ENCODE measurements at regions not wholly inside any gene's neighbourhood (a gene's known extent, or its start where the extent isn't known, plus 50 kb on each side); places are given as distances from the start of the nearest gene placed in this dataset.

DNA sequence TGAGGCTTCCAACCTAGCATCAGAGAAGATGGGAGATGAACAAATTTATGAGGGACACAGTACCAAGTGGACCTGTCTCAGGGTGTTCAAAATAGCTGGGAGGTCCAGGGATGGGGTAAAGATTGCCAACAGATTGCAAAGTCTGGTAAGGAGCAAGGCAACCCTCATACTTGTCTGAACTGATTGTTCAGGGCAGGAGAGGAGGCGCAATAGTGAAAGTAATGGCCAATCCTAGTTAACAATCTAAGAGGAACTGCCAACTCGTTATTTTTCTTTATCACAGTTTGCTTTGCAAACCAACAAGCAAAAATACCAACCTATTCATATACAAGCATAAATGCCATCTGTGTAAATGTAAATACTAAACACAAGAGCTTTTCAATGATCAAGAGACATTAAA lies 78.4 kb upstream of the S1PR1 start:
- no peak overlapping the region for H3K27ac ChIP-seq
- H3K79me2 ChIP-seq = no peaks in the 10 kb centered on the region
- H3K9ac ChIP-seq = no peak overlapping the region
- H3K9me3 ChIP-seq (ENCODE audit: control insufficient read depth, low read length) = no peaks in the 10 kb centered on the region
- no peak overlapping the region for H2AFZ ChIP-seq
- H3K27me3 ChIP-seq (ENCODE audit: control insufficient read depth, insufficient read depth, low read length) = no peaks in the 10 kb centered on the region
- H3K4me1 ChIP-seq = no peaks in the 10 kb centered on the region
- no peak overlapping the region for H3K4me2 ChIP-seq (ENCODE audit: low read length)
- no peaks in the 10 kb centered on the region for H3K36me3 ChIP-seq (ENCODE audit: control insufficient read depth, insufficient read depth, low read length)
- TF ChIP-seq, protein P1, sequence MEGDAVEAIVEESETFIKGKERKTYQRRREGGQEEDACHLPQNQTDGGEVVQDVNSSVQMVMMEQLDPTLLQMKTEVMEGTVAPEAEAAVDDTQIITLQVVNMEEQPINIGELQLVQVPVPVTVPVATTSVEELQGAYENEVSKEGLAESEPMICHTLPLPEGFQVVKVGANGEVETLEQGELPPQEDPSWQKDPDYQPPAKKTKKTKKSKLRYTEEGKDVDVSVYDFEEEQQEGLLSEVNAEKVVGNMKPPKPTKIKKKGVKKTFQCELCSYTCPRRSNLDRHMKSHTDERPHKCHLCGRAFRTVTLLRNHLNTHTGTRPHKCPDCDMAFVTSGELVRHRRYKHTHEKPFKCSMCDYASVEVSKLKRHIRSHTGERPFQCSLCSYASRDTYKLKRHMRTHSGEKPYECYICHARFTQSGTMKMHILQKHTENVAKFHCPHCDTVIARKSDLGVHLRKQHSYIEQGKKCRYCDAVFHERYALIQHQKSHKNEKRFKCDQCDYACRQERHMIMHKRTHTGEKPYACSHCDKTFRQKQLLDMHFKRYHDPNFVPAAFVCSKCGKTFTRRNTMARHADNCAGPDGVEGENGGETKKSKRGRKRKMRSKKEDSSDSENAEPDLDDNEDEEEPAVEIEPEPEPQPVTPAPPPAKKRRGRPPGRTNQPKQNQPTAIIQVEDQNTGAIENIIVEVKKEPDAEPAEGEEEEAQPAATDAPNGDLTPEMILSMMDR (IDR thresholded peaks at IDR 0.05) = no peak
- H3K4me3 ChIP-seq (ENCODE audit: low read depth, low read length) = no peak overlapping the region

DNA sequence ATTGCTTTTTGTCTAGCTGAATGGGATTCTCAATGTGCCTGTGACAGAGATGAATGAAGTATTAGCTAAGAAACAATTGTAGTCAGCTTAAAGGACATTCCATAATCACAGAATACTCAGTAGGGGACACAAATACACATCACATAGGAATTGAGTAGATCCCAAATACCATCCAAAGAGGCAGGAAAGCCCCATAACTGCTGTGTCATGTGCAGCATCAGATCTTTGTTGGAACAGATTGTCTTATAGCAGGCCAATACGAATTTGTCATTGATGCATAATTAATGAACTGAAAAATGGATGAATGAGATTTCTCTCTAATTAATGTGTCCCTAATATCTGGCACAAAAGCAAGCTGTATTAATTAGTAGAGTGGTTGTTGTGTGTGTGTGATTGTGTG lies 82.3 kb upstream of the S1PR1 start:
- H2AFZ ChIP-seq = no peak overlapping the region
- no peak overlapping the region for H3K27ac ChIP-seq
- TF ChIP-seq, protein P1 (IDR thresholded peaks at IDR 0.05) = no peak
- H3K9me3 ChIP-seq (ENCODE audit: control insufficient read depth, low read length) = no peaks in the 10 kb centered on the region
- H3K79me2 ChIP-seq = no peaks in the 10 kb centered on the region
- H3K36me3 ChIP-seq (ENCODE audit: control insufficient read depth, insufficient read depth, low read length) = no peaks in the 10 kb centered on the region
- no peak overlapping the region for H3K4me3 ChIP-seq (ENCODE audit: low read depth, low read length)
- no peaks in the 10 kb centered on the region for H3K4me1 ChIP-seq
- no peaks in the 10 kb centered on the region for H3K27me3 ChIP-seq (ENCODE audit: control insufficient read depth, insufficient read depth, low read length)
- H3K4me2 ChIP-seq (ENCODE audit: low read length) = no peak overlapping the region
- no peak overlapping the region for H3K9ac ChIP-seq

DNA sequence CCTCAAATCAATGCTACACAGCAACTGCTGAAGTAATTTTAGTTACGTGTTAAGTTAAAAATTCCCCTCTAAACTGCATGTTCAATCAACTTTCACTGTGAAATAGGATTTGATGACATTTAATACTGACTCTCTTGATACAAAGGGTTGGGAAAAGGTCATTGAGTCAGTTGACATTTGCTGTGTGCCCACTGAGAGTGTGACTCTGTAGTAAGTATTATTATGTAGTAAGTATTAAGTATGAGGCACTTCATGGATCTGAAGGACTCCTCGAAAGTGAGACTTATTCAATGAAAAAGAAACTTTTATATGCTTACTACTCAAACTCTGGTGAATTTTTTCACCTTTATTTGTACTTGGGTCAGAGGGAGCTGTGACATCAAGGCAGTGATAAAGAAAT lies 83.1 kb upstream of the S1PR1 start:
- H3K4me3 ChIP-seq (ENCODE audit: low read depth, low read length) = no peak overlapping the region
- no peaks in the 10 kb centered on the region for H3K4me1 ChIP-seq
- no peak overlapping the region for H3K9ac ChIP-seq
- H3K27ac ChIP-seq = no peak overlapping the region
- H3K36me3 ChIP-seq (ENCODE audit: control insufficient read depth, insufficient read depth, low read length) = no peaks in the 10 kb centered on the region
- H3K4me2 ChIP-seq (ENCODE audit: low read length) = no peak overlapping the region
- no peaks in the 10 kb centered on the region for H3K27me3 ChIP-seq (ENCODE audit: control insufficient read depth, insufficient read depth, low read length)
- H3K79me2 ChIP-seq = no peaks in the 10 kb centered on the region
- no peaks in the 10 kb centered on the region for H3K9me3 ChIP-seq (ENCODE audit: control insufficient read depth, low read length)
- H2AFZ ChIP-seq = no peak overlapping the region
- TF ChIP-seq, protein P1 (IDR thresholded peaks at IDR 0.05) = no peak

DNA sequence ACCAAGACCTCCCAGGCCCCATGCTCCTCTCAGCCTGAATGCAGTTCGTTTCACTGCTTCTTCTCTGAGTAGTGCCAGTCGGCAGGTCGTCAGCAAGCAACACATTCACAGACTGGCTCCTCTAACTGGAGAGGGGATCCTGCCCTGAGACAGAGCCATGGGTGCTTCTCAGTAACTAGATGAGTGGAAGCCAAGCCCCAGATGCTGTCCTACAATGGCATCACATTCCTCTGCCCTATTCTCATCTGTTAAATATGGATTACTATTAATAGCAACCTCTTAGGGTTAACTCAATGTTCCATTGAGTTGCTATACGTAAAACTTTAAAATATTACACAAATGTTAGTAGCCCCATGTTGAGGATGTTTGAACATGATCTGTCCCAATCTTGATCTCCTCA lies 84.2 kb upstream of the S1PR1 start:
- Histone ChIP-seq H3K9ac (no peak overlapping the region), H3K79me2 (no peaks in the 10 kb centered on the region), H2AFZ (no peak overlapping the region), H3K9me3 (ENCODE audit: control insufficient read depth, low read length) (no peaks in the 10 kb centered on the region), H3K27me3 (ENCODE audit: control insufficient read depth, insufficient read depth, low read length) (no peaks in the 10 kb centered on the region), H3K4me1 (no peaks in the 10 kb centered on the region), H3K4me3 (ENCODE audit: low read depth, low read length) (no peak overlapping the region), H3K27ac (no peak overlapping the region), H3K36me3 (ENCODE audit: control insufficient read depth, insufficient read depth, low read length) (no peaks in the 10 kb centered on the region), H3K4me2 (ENCODE audit: low read length) (no peak overlapping the region)
- TF ChIP-seq, protein P1 (IDR thresholded peaks at IDR 0.05) = no peak

DNA sequence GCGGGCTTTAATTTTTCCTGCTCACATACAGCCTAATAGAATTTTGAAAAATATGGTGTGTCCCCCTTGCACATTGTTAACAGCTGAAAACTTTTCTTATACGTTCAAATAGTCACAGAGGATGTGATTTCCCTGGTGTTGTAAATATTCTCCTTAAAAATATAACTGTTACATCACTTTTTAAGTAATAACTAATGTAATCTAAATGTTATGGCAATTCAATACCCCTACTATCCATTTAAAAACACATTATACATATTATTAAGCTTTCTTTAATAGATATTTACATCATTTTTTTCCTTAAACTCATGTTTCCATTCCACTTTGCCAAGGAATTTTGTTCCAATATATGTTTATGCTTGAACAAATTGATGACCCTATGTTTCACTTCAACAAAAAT lies 85.5 kb upstream of the S1PR1 start:
- Histone ChIP-seq H3K9ac (no peak overlapping the region), H3K9me3 (ENCODE audit: control insufficient read depth, low read length) (no peaks in the 10 kb centered on the region), H3K4me1 (no peaks in the 10 kb centered on the region), H3K27me3 (ENCODE audit: control insufficient read depth, insufficient read depth, low read length) (no peaks in the 10 kb centered on the region), H3K4me3 (ENCODE audit: low read depth, low read length) (no peak overlapping the region), H3K36me3 (ENCODE audit: control insufficient read depth, insufficient read depth, low read length) (no peaks in the 10 kb centered on the region), H3K4me2 (ENCODE audit: low read length) (no peak overlapping the region), H3K27ac (no peak overlapping the region), H2AFZ (no peak overlapping the region), H3K79me2 (no peaks in the 10 kb centered on the region)
- TF ChIP-seq, protein P1 (IDR thresholded peaks at IDR 0.05) = no peak
